AG10803 (cell line): ENCODE measurements at regions not wholly inside any gene's neighbourhood (a gene's known extent, or its start where the extent isn't known, plus 50 kb on each side); places are given as distances from the start of the nearest gene placed in this dataset.

ENCODE experiments used
- DNase-seq: peaks from one replicate; pipeline ENCODE4 v3.0.0; 2010; ENCODE audit warnings: low read depth
- H3K4me3 ChIP-seq: 2 replicates; pipeline ENCODE4 v1.5.1; 2011; ENCODE audit warnings: mild to moderate bottlenecking, low read length, control low read depth
- TF ChIP-seq, protein P1 (sequence below): conservative IDR thresholded peaks from 2 replicates; pipeline ENCODE4 v1.5.1; 2011; ENCODE audit warnings: mild to moderate bottlenecking, low read length, control low read depth, inconsistent platforms

- DNase-seq, result no peak
- TF ChIP-seq, protein P1, sequence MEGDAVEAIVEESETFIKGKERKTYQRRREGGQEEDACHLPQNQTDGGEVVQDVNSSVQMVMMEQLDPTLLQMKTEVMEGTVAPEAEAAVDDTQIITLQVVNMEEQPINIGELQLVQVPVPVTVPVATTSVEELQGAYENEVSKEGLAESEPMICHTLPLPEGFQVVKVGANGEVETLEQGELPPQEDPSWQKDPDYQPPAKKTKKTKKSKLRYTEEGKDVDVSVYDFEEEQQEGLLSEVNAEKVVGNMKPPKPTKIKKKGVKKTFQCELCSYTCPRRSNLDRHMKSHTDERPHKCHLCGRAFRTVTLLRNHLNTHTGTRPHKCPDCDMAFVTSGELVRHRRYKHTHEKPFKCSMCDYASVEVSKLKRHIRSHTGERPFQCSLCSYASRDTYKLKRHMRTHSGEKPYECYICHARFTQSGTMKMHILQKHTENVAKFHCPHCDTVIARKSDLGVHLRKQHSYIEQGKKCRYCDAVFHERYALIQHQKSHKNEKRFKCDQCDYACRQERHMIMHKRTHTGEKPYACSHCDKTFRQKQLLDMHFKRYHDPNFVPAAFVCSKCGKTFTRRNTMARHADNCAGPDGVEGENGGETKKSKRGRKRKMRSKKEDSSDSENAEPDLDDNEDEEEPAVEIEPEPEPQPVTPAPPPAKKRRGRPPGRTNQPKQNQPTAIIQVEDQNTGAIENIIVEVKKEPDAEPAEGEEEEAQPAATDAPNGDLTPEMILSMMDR, result peak; percentile 48
These were observed 404.1 kb upstream of the MKI67 start for GRCh38 chr10:128530301-128530700.

DNA sequence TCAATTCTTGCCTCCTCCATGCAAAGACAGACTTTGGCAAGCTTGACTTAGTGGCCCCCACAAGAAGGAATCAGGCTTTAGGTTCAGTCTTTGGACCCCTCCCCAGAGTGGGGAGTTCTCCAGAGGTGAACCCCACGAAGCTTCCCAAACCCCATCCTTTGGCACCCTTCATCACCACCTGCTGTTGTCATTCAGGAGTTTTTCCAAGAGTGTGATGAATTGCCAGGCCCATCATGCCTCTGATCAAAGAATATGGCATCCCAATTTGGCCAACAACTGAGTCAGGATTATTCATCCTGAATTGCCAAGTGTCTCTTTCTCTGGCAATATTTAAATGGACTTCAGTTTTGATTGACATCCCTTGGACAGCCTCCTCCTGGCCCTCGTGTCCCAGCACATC is 404.7 kb upstream of the MKI67 start:
- no peak for DNase-seq
- no peak overlapping the region for H3K4me3 ChIP-seq

More at GRCh38 chr10:128530301-128530700, 404.1 kb upstream of the MKI67 start:
- H3K4me3 ChIP-seq, result no peak overlapping the region

GRCh38 chr10:128534686-128535085 is 408.5 kb upstream of the MKI67 start:
- DNase-seq, result no peak
- H3K4me3 ChIP-seq, result no peak overlapping the region
- TF ChIP-seq, protein P1, result no peak

More for the DNA sequence above, 404.7 kb upstream of the MKI67 start:
- TF ChIP-seq, protein P1, result no peak

- DNase-seq, result no peak
- H3K4me3 ChIP-seq, result no peak overlapping the region
- TF ChIP-seq, protein P1, result no peak
These were observed 410.0 kb upstream of the MKI67 start for GRCh38 chr10:128536259-128536658.

DNA sequence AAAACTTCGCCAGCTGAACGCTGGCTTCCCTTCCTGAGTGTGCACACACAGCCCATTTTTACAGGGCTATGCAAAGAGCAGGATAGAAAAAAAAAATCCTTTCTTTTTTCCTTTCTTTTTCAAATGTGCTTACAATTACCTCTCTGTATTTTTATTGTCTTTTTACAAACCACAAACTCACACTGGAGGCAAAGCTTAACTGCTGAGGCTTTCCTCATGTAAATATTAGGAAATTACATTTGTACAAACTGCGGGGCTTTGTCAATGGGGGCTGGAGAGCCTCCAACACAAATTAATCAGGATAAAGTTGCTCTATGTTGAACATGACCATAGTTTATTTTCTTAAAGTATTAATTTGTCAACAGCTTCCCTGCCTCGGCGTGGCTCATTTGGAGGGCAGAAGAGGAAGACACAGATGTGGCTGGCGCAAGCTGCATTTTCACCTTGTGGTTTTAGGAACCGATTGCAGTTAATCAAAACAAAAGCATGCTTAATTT is 411.7 kb upstream of the MKI67 start:
- no peak overlapping the region for H3K4me3 ChIP-seq
- TF ChIP-seq, protein P1, result no peak

GRCh38 chr10:128538671-128539070 is 412.4 kb upstream of the MKI67 start:
- TF ChIP-seq, protein P1, result no peak
- H3K4me3 ChIP-seq, result no peak overlapping the region
- DNase-seq, result no peak

More for the DNA sequence above, 411.7 kb upstream of the MKI67 start:
- DNase-seq, result no peak

DNA sequence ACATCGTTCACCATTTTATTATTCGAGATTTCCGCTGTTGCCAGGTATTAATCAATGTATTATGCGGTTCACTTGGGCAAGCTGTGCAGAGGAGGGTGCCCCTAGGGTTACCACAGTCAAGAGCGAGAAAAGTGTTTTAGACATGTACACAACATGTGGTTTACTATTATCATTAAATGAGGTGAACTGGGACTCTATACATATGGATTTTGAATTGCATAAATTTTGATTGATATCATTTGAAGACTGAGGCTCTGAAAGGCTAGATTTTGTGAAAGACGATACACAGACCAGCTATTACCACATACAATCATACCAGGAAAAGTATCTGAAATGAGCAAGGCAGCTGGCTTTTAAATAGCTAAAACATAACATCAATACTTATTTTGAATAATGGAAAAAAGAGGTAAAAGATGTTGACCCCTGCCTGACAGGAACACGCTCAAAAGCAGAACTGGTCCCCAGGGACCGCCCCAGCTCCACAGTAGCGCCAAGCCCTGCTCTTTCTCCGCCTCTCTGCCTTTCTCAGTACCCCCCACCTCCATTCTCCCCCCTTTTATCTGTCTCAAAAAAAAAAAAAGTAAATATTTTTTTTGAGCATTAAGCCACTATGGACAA is 413.4 kb upstream of the MKI67 start:
- TF ChIP-seq, protein P1, result no peak
- DNase-seq, result no peak
- no peak overlapping the region for H3K4me3 ChIP-seq
